ENCODE measurements at regions not wholly inside any gene's neighbourhood (a gene's known extent, or its start where the extent isn't known, plus 50 kb on each side); places are given as distances from the start of the nearest gene placed in this dataset.

GRCh38 chr9:93865716-93866115 lies 89.4 kb downstream of the BARX1 start:
- H3K27ac ChIP-seq, result no peak overlapping the region
- ATAC-seq (ENCODE audit: insufficient number of reproducible peaks, low FRiP score, low read depth) (no peak), DNase-seq (ENCODE audit: low spot score) (no peak)
- TF ChIP-seq, protein P1, sequence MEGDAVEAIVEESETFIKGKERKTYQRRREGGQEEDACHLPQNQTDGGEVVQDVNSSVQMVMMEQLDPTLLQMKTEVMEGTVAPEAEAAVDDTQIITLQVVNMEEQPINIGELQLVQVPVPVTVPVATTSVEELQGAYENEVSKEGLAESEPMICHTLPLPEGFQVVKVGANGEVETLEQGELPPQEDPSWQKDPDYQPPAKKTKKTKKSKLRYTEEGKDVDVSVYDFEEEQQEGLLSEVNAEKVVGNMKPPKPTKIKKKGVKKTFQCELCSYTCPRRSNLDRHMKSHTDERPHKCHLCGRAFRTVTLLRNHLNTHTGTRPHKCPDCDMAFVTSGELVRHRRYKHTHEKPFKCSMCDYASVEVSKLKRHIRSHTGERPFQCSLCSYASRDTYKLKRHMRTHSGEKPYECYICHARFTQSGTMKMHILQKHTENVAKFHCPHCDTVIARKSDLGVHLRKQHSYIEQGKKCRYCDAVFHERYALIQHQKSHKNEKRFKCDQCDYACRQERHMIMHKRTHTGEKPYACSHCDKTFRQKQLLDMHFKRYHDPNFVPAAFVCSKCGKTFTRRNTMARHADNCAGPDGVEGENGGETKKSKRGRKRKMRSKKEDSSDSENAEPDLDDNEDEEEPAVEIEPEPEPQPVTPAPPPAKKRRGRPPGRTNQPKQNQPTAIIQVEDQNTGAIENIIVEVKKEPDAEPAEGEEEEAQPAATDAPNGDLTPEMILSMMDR (IDR thresholded peaks at IDR 0.05), result no peak
- no peaks in the 10 kb centered on the region for H3K9me3 ChIP-seq
- no peaks in the 10 kb centered on the region for H3K36me3 ChIP-seq
- no peak overlapping the region for H3K4me3 ChIP-seq
- H3K27me3 ChIP-seq (replicated peaks; ENCODE audit: insufficient read depth), result no peaks in the 10 kb centered on the region
- no peaks in the 10 kb centered on the region for H3K4me1 ChIP-seq (ENCODE audit: control insufficient read depth in 1 of 2, low read depth in 2 of 2)

DNA sequence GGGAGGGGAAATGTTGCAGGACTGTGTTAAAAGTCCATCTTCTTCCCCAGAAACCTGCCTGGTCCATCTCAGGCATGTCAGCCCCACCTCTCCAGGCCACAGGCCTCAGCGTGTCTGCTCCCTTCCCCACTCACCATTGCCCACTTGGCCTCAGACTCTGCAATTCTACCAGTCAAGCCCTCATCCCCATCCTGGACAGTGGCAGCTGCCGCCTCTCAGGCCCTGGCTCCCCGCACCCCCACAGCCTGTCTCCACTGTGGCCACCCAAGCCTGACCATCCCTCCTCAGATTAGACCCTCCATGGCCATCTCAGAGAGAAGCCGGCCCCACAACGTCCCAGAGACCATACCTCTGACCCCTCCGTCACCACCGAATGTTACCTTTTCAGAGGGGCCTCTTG lies 89.9 kb downstream of the BARX1 start:
- H3K4me3 ChIP-seq, result no peak overlapping the region
- no peak for DNase-seq (ENCODE audit: low spot score)
- no peaks in the 10 kb centered on the region for H3K36me3 ChIP-seq
- H3K4me1 ChIP-seq (ENCODE audit: control insufficient read depth in 1 of 2, low read depth in 2 of 2), result no peaks in the 10 kb centered on the region
- no peaks in the 10 kb centered on the region for H3K9me3 ChIP-seq
- no peak for ATAC-seq (ENCODE audit: insufficient number of reproducible peaks, low FRiP score, low read depth)
- no peaks in the 10 kb centered on the region for H3K27me3 ChIP-seq (replicated peaks; ENCODE audit: insufficient read depth)
- no peak overlapping the region for H3K27ac ChIP-seq
- TF ChIP-seq, protein P1 (IDR thresholded peaks at IDR 0.05), result no peak

GRCh38 chr9:93864840-93865239 lies 90.3 kb downstream of the BARX1 start:
- Histone ChIP-seq H3K9me3 (no peaks in the 10 kb centered on the region), H3K36me3 (no peaks in the 10 kb centered on the region), H3K27ac (no peak overlapping the region), H3K27me3 (replicated peaks; ENCODE audit: insufficient read depth) (no peaks in the 10 kb centered on the region), H3K4me3 (no peak overlapping the region), H3K4me1 (ENCODE audit: control insufficient read depth in 1 of 2, low read depth in 2 of 2) (no peaks in the 10 kb centered on the region)
- DNase-seq (ENCODE audit: low spot score) (no peak), ATAC-seq (ENCODE audit: insufficient number of reproducible peaks, low FRiP score, low read depth) (no peak)
- TF ChIP-seq, protein P1 (IDR thresholded peaks at IDR 0.05), result no peak

DNA sequence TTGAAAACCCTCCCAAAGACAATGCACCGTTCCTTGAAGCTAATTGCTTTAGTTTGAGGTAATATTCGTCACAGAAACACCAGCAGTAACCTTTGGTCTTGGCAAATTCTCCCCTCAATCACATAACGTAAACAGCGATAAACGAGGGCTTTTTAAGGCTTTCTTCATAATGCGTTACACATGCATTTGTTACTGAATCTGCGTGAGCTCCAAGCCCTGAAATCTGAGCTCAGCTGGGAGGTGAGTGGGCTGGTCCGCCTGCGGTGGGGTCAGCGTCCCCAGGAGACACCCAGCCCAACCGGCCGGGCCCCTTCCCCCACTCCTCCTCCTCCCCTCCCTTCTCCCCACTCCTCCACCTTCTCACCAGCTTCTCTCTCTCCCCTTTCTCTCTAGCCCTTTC lies 91.1 kb downstream of the BARX1 start:
- Histone ChIP-seq H3K27ac (no peak overlapping the region), H3K27me3 (replicated peaks; ENCODE audit: insufficient read depth) (no peaks in the 10 kb centered on the region), H3K4me1 (ENCODE audit: control insufficient read depth in 1 of 2, low read depth in 2 of 2) (no peaks in the 10 kb centered on the region), H3K4me3 (no peak overlapping the region), H3K9me3 (no peaks in the 10 kb centered on the region), H3K36me3 (no peaks in the 10 kb centered on the region)
- TF ChIP-seq, protein P1 (IDR thresholded peaks at IDR 0.05), result no peak
- ATAC-seq (ENCODE audit: insufficient number of reproducible peaks, low FRiP score, low read depth) (no peak), DNase-seq (ENCODE audit: low spot score) (no peak)

DNA sequence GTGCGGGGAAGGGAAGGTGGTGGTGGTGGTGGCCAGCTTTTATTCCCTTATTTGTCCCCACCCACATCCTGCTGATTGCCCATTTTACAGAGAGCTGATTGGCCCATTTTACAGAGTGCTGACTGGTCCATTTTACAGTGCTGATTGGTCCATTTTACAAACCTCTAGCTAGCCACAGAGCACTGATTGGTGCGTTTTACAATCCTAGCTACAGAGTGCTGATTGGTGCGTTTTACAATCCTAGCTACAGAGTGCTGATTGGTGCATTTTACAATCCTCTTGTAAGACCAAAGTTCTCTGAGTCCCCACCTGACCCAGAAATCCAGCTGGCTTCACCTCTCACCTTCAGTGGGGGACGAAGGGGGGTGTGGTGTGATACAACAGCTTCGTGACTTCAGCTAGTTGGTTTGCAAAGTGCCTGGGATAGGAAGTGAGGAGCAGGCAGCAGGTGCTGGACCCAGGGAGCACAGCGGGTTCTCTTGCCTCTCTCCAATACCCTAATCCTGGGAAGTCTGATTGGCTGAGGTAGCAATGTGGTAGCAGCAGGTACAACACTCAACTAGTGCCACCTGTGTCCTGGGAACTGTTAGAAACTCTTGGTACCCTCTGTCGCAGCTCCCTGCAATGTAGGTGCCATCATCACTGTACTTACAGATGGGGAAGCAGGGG lies 92.1 kb downstream of the BARX1 start:
- Histone ChIP-seq H3K4me3 (no peak overlapping the region), H3K9me3 (no peaks in the 10 kb centered on the region), H3K27ac (no peak overlapping the region), H3K36me3 (no peaks in the 10 kb centered on the region), H3K4me1 (ENCODE audit: control insufficient read depth in 1 of 2, low read depth in 2 of 2) (no peaks in the 10 kb centered on the region), H3K27me3 (replicated peaks; ENCODE audit: insufficient read depth) (no peaks in the 10 kb centered on the region)
- DNase-seq (ENCODE audit: low spot score), result no peak
- TF ChIP-seq, protein P1 (IDR thresholded peaks at IDR 0.05), result no peak
- no peak for ATAC-seq (ENCODE audit: insufficient number of reproducible peaks, low FRiP score, low read depth)
